Hindlimb muscle (tissue), 1 donor: ENCODE measurements at regions not wholly inside any gene's neighbourhood (a gene's known extent, or its start where the extent isn't known, plus 50 kb on each side); places are given as distances from the start of the nearest gene placed in this dataset.

Experiments
- DNase-seq: peaks from one replicate; pipeline ENCODE4 v3.0.0-alpha.2; 2013

DNA sequence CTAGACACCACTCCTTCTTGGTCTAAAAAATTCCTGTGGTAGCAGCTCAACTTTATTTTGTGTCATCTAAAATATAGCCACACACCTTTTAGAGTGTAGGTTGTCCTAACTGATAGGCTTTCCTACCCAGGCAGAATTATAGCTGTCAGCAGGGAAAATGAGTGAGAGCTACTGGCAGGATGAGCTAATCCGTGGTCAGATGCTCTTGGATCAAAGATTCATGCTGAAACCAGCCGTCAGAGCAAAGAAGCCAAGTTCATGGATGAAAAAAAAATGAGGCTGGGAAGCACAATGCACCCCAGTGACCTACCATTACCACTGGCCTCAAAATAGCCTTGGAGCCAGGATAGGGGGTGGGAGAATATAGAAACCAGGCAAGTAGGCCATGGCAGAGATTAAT, 113.1 kb upstream of the BLID start:
- DNase-seq, result no peak

DNA sequence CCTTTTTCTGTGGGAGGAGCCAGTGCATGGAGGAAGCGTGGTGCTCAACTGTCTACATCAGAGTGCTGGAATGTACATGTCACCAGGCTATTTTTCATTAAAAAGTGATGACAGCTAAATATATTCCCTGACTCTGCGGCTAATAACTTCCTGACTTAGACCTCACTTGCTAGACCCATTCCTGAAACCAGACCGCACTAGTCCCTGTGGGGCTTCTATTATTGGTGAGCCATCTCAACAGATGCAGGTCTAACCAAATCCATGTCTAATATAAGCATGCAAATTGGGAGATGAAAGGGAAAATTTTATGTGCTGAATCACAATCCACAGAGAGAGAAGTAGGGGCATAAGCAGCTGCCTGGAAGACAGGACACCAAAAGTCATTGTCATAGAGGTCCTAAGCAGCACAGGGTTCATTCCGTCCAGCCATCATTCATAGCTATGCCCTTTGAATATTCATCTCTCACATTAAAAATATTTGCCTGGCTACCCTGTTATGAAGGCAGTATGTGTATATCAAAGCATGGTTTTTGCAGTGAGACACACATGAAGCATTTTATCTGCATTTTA, 110.9 kb upstream of the BLID start:
- DNase-seq, result no peak

DNA sequence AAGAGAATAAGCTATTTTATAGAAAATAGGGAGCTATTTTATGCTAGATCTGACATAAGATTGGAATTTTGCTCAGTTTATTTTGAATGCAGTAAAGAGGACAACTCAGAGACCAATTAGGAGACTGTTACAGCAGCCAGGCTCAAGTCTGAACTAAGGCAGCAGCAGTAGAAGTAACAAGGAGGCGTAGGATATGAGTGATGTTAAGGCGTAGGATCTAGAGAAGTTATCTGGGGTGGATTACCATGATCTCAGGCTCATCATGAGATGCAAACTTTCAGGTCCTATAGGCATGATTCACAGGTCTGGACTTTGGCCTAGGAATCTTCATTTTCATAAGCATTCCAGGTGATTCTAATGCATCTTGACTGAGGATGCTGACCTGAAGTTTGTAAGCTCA, 108.9 kb upstream of the BLID start:
- no peak for DNase-seq

- no peak for DNase-seq
These were observed 104.3 kb upstream of the BLID start for GRCh38 chr11:122220321-122220720.

- DNase-seq, result no peak
These were observed 103.8 kb upstream of the BLID start for GRCh38 chr11:122219791-122220190.

- peak; percentile 70 for DNase-seq
These were observed 99.4 kb upstream of the BLID start for GRCh38 chr11:122215244-122215992.

GRCh38 chr11:122214567-122214966, 98.6 kb upstream of the BLID start:
- DNase-seq, result no peak

- DNase-seq, result no peak
These were observed 98.1 kb upstream of the BLID start for GRCh38 chr11:122214080-122214479.

DNA sequence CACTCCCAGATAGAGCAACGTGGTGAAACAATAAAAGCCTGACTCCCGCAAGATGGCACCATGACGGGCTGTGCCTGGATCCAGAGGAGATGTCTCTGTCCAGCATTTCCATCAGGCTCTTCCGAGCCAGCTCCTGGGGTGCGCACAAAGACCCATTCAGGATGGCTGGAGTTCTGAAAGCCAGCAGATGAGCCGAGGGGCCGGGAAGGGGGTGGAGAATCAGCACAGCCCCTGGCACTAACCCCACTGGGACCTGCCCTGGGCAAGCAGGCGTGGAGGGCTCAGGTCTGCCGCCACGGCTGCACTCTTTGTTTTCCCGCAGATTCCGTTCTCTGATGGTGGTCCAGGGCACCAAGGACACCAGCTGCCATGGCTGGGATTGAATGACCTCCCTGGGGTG, 97.2 kb upstream of the BLID start:
- DNase-seq, result no peak

DNA sequence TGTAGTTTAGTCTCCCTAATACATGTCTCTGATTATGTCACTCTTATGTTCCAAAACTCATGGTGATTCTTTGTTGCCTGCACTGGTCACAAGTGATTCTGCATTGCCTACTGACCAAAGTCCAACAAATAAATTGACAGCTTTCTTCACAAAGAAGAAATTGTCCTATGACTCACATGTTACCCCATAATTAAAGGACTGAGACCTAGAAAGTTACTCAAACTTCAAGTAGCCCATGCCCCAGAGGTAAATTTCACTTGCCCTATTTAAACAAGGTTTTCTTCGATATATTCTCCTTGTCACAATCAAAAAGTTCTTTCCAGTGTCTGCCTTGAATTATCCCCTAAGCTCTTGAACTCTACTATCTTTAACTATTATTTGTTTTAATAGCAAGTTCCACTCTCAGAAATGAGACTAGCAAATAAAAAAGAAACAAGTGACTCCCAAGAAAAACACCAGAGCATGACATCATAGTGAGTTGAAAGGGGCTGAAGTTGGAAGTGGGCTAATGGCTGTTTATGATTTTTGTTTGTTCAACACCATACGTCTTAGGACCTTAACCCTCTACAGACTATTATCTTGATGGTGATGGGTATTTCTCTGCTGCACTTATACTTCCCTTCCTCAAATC, 94.5 kb upstream of the BLID start:
- no peak for DNase-seq

DNA sequence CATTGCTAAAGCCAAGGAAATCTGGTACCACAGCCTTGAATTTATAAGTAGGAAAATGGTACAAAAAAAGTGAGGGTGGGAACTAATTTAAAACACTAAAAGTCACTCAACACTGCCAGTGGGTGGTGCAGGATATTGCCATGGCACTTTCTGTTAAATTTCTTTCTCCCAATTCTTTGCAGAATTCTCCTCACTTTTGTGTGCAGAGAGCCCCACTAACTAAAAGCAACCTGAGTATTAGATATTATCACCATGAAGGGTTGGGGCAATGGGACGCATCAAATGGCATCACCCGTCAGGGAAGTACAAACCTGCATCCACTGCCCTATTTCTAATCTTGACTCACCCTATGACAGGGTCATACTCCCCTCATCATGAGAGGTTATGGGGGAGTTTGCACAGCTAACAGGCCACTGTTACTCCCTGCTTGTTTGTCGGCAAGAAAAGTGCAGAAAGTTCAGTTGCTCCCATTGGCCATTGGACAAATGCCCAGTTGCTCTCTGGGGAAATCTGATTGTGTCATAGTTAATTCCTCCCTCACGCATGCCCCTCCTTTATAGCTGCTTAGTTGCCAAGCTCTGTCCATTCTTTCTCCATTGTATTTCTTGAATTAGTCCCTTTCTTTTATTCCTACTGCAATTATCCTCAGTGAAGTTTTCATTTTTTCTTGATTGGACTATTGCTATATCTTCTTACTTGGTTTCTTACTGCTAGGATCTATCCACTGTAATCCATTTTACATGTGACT, 93.8 kb upstream of the BLID start:
- peak; percentile 56 for DNase-seq

- DNase-seq, result no peak
These were observed 92.1 kb upstream of the BLID start for GRCh38 chr11:122207921-122208764.

DNA sequence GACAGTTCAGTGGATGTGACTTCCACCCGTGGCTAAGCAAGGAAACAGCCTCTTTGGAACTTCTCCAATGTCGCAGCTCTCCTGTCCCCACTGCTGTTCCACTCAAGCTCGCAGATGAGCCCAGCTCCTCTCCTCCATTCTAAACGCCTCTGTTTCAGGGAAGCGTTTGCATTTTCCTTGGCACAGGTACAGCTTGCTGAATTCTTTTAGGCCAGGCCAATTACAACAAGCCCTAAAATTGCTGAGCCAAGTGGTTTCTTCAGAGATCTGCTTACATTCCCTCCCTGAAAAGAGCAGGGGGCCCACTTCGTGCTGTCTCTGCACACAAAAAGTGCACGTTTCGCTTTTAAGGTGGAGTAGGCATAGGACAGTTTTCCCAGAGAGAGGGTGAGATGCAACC, 91.5 kb upstream of the BLID start:
- DNase-seq, result peak; percentile 82

GRCh38 chr11:122205036-122205435, 89.0 kb upstream of the BLID start:
- DNase-seq, result no peak

DNA sequence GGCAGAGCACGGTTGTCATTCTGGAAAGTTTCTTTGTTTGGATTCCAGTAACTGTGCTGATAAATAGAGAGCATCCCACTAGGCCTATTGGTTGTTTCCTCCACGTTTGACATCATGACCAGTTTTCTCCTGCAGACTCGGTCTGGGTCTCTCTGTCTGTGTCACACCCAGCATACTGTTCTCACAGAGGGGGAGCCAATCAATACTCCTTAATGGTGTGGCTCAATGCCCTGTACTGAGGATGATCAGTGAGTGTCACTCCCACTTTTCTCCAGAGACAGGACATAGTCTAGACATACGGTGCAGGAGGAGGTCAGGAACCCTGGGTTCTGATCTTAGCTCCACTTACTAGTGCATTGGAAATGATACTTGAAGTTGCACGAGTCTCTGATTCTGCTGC, 88.2 kb upstream of the BLID start:
- no peak for DNase-seq

- DNase-seq, result peak; percentile 82
These were observed 87.0 kb upstream of the BLID start for GRCh38 chr11:122202951-122203456.

DNA sequence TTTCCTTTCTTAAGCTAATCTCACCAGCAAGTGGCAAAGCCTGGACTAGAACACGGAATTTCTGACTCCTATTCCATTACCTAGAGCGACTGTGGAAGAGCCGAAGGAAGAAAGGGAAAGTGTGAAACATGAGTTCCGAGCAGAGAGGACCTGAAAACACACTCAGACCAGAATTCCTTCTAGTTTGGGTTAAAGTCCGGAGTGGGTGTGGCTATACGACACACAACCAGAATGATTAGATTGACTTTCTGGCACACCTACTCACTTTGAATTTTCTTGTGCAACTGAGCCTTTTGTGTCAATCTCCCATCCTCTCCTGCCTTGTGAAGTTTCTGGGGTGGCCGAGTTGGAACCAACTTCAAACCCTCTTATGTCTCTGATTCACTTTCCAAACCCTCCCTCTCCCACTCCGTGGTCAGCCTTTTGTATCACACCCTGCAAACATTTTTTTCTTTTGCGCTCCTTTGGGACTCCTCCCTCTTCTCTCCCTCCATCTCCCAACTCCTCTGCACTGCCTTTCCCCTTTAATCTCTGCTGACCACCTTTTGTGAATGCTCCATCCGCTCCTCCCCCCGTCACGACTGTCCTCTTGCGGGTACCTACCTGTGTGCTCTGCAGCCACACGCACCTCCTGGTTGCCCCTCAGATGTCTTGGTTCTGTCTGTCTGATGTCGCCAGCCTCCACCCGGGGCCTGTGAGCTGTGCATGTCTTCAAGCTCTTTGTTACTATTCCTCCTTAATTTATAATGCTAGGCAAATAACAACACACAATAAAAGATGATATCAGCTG, 86.3 kb upstream of the BLID start:
- peak; percentile 63 for DNase-seq

GRCh38 chr11:122201106-122201505, 85.1 kb upstream of the BLID start:
- DNase-seq, result no peak

DNA sequence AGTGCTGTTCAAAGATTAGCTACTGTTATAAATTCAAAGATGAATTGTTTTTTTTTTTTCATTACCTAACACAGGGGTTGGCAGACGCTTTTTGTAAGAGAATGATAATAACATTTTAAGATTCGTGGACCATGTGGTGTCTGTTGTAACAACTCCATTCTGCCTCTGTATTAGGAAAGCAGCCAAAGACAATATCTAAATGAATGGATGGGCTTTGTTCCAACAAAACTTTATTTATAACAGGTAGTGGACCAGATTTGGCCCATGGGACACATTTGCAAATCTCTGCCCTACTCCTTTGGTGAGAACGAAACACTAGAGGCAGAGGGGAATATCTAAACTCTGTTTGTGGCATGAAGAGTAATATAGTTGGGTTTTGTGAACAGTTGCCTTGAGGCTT, 83.6 kb upstream of the BLID start:
- no peak for DNase-seq

GRCh38 chr11:122198291-122198983, 82.4 kb upstream of the BLID start:
- no peak for DNase-seq
